SK-N-SH treated with all-trans-retinoic acid at 6 μM for 48 hours (cell line): ENCODE measurements at regions not wholly inside any gene's neighbourhood (a gene's known extent, or its start where the extent isn't known, plus 50 kb on each side); places are given as distances from the start of the nearest gene placed in this dataset.

Experiments used
- ARNTL ChIP-seq: fragments of 450-650 bp; formaldehyde crosslinking; IDR thresholded peaks from 2 replicates; pipeline ENCODE4 v1.5.0; 2020; ENCODE audit warnings: low read depth, mild to moderate bottlenecking, moderate library complexity, borderline replicate concordance
- ESRRG ChIP-seq: fragments of 250-450 bp; sonication (Bioruptor Pico); IDR thresholded peaks from 2 replicates; pipeline ENCODE4 v1.6.1; 2021; ENCODE audit warnings: mild to moderate bottlenecking
- ISL1 ChIP-seq: fragments of 250-450 bp; sonication (Bioruptor Pico); IDR thresholded peaks from 2 replicates; pipeline ENCODE4 v2.1.2; 2022; ENCODE audit warnings: mild to moderate bottlenecking, moderate library complexity
- OSR1 ChIP-seq: fragments of 250-450 bp; sonication (Bioruptor Pico); IDR thresholded peaks from 2 replicates; pipeline ENCODE4 v1.8.0; 2022; ENCODE audit warnings: moderate library complexity, mild to moderate bottlenecking, inconsistent platforms
- PPARA ChIP-seq: fragments of 250-450 bp; sonication (Bioruptor Pico); IDR thresholded peaks from 2 replicates; pipeline ENCODE4 v1.5.0; 2020; ENCODE audit warnings: mild to moderate bottlenecking, borderline replicate concordance
- RARB ChIP-seq: fragments of 250-450 bp; sonication (Bioruptor Pico); IDR thresholded peaks from 2 replicates; pipeline ENCODE4 v1.8.0; 2021; ENCODE audit warnings: mild to moderate bottlenecking, moderate library complexity
- TOX ChIP-seq: fragments of 250-450 bp; sonication (Bioruptor Pico); IDR thresholded peaks from 2 replicates; pipeline ENCODE4 v1.8.0; 2021; ENCODE audit warnings: mild to moderate bottlenecking, moderate library complexity, borderline replicate concordance
- TSHZ2 ChIP-seq: fragments of 250-450 bp; sonication (Bioruptor Pico); IDR thresholded peaks from 2 replicates; pipeline ENCODE4 v1.5.0; 2020; ENCODE audit warnings: mild to moderate bottlenecking, moderate library complexity
- ZFP3 ChIP-seq: fragments of 250-450 bp; sonication (Bioruptor Pico); IDR thresholded peaks from 2 replicates; pipeline ENCODE4 v1.5.0; 2020; ENCODE audit warnings: mild to moderate bottlenecking, moderate library complexity
- ZFP30 ChIP-seq: fragments of 450-650 bp; formaldehyde crosslinking; IDR thresholded peaks from 2 replicates; pipeline ENCODE4 v1.5.0; 2022; ENCODE audit warnings: mild to moderate bottlenecking, moderate library complexity
- ZNF70 ChIP-seq: fragments of 450-650 bp; formaldehyde crosslinking; IDR thresholded peaks from 2 replicates; pipeline ENCODE4 v1.5.0; 2020; ENCODE audit warnings: mild to moderate bottlenecking, moderate library complexity

GRCh38 chr1:96145492-96145891 is 576.1 kb upstream of the PTBP2 start:
- TF ChIP-seq ARNTL (CRISPR knock-in tag) (no peak), ZNF70 (no peak), TOX (CRISPR knock-in tag) (no peak), OSR1 (CRISPR knock-in tag) (no peak), ISL1 (CRISPR knock-in tag) (no peak), PPARA (no peak), RARB (CRISPR knock-in tag) (no peak), ZFP30 (CRISPR knock-in tag) (no peak), ZFP3 (CRISPR knock-in tag) (no peak), TSHZ2 (no peak), ESRRG (CRISPR knock-in tag) (no peak)
